Activated T-cell treated with anti-CD3 and anti-CD28 coated beads, Interleukin-2, amount 50 U/mL, for 4 hours (primary cell): ENCODE measurements at regions not wholly inside any gene's neighbourhood (a gene's known extent, or its start where the extent isn't known, plus 50 kb on each side); places are given as distances from the start of the nearest gene placed in this dataset.

Source experiments
- ATAC-seq, 2 donors: fragments of 200-7000 bp; cut with Tn5 transposase; one replicate each; pipeline ENCODE4 v1.10.0; 2021
- DNase-seq: peaks from one replicate; pipeline ENCODE4 v3.0.0-alpha.2; 2020
- H3K27me3 Mint-ChIP-seq: one replicate; pipeline ENCODE4 v1.8.0; 2021; ENCODE audit warnings: low read depth, mixed read lengths
- H3K36me3 Mint-ChIP-seq: one replicate; pipeline ENCODE4 v1.8.0; 2022; ENCODE audit warnings: mixed read lengths; ENCODE audit not compliant: insufficient read depth
- H3K4me1 Mint-ChIP-seq: one replicate; pipeline ENCODE4 v1.8.0; 2021; ENCODE audit warnings: low read depth, mixed read lengths
- H3K4me3 Mint-ChIP-seq: one replicate; pipeline ENCODE4 v1.8.0; 2021; ENCODE audit warnings: mild to moderate bottlenecking, moderate library complexity, mixed read lengths
- H3K9me3 Mint-ChIP-seq: one replicate; pipeline ENCODE4 v1.8.0; 2021; ENCODE audit warnings: mixed read lengths

- ATAC-seq (no peak), DNase-seq (no peak)
- Mint-ChIP-seq H3K27me3 (peaks cover 2% of the 10 kb centered on the region), H3K4me3 (no peak overlapping the region), H3K9me3 (peaks cover 20% of the 10 kb centered on the region), H3K4me1 (no peaks in the 10 kb centered on the region), H3K36me3 (no peaks in the 10 kb centered on the region)
Measured at GRCh38 chr10:125363791-125364190, 203.4 kb upstream of the CTBP2 start.

GRCh38 chr10:125362950-125363349 lies 202.6 kb upstream of the CTBP2 start:
- no peak for DNase-seq
- Mint-ChIP-seq H3K4me1 (no peaks in the 10 kb centered on the region), H3K4me3 (no peak overlapping the region)

DNA sequence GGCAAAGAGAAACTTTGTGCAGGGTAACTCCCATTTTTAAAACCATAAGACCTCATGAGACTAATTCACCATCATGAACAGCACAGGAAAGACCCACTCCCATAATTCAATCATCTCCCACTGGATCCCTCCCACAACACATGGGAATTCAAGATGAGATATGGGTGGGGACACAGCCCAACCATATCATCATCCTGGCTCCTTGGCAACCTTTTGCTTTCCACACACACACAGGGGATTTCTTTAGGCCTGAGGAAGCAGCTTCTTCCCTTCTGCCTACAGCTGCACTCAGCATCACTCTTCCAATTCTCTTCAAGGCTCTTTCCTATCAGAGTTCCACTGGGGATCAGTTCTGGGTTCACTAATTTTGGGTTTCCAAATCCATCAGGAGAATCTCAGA lies 199.0 kb upstream of the CTBP2 start:
- Mint-ChIP-seq H3K4me1 (no peaks in the 10 kb centered on the region), H3K4me3 (no peak overlapping the region), H3K27me3 (peaks cover 2% of the 10 kb centered on the region), H3K36me3 (no peaks in the 10 kb centered on the region), H3K9me3 (peaks cover 11% of the 10 kb centered on the region)
- ATAC-seq: no peak
- DNase-seq: no peak

More at GRCh38 chr10:125362950-125363349, 202.6 kb upstream of the CTBP2 start:
- H3K27me3 Mint-ChIP-seq: peaks cover 2% of the 10 kb centered on the region
- no peaks in the 10 kb centered on the region for H3K36me3 Mint-ChIP-seq
- ATAC-seq: no peak
- peaks cover 20% of the 10 kb centered on the region for H3K9me3 Mint-ChIP-seq

DNA sequence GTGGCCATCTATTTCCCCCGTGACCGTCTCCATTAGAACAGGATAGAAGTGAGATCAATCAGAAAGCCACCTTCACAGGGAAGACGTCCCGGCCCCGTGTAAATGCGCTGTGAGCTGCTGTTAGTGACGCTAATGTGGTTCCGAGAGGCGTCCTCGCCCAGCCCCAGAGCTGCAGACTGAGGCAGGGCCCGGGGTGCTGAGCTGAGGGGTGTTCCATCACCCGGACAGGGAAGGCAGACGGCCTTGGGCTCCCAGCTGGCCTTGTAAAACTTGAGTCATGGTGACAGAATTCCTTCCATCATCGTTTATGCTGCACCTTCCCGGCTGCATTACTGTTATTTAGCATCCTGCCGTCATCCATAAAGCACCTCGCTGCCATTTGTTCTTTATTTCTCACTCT lies 195.3 kb upstream of the CTBP2 start:
- Mint-ChIP-seq H3K4me1 (no peaks in the 10 kb centered on the region), H3K9me3 (no peaks in the 10 kb centered on the region), H3K27me3 (peaks cover 2% of the 10 kb centered on the region), H3K36me3 (no peaks in the 10 kb centered on the region), H3K4me3 (no peak overlapping the region)
- ATAC-seq (no peak), DNase-seq (no peak)

- DNase-seq (no peak), ATAC-seq (no peak)
- Mint-ChIP-seq H3K36me3 (no peaks in the 10 kb centered on the region), H3K4me1 (no peaks in the 10 kb centered on the region), H3K27me3 (peaks cover 5% of the 10 kb centered on the region), H3K9me3 (peaks cover 3% of the 10 kb centered on the region), H3K4me3 (no peak overlapping the region)
Measured at GRCh38 chr10:125350519-125350918, 190.2 kb upstream of the CTBP2 start.

- H3K4me3 Mint-ChIP-seq: no peak overlapping the region
- peaks cover 8% of the 10 kb centered on the region for H3K27me3 Mint-ChIP-seq
- no peak for ATAC-seq
- peaks cover 3% of the 10 kb centered on the region for H3K9me3 Mint-ChIP-seq
- no peak for DNase-seq
- no peaks in the 10 kb centered on the region for H3K4me1 Mint-ChIP-seq
- no peaks in the 10 kb centered on the region for H3K36me3 Mint-ChIP-seq
Measured at GRCh38 chr10:125348536-125348935, 188.2 kb upstream of the CTBP2 start.

DNA sequence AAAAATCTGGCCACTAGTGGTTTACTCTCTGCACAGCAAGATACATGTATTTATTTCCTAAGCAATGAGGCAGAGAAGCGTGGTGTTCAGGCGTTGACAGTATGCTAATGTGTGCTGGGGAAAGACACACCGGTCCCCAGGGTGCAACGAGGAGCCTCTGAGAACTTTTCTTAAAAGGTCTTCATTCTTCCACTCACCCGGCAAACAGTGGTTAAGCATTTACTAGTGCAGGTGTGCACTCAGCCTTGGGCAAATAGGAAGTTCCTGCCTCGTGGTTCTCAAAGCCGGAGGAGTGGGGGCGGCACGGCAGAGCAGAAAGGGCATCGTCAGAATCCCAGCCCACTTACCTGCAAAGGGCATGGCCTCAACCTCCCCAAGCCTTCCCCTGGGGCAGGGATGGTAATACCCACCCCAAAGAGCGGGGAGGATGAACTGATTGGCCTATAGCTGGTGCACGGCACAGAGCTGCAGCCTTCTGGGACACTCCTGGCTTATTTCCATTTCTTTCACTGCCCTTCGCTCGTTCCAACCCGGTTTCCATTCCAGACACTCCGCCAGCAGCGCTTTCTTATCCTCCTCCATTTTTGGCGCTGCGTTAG lies 184.3 kb upstream of the CTBP2 start:
- H3K4me3 Mint-ChIP-seq: no peak overlapping the region
- no peak for DNase-seq
- H3K27me3 Mint-ChIP-seq: peaks cover 8% of the 10 kb centered on the region
- H3K4me1 Mint-ChIP-seq: no peaks in the 10 kb centered on the region
- no peak for ATAC-seq
- H3K9me3 Mint-ChIP-seq: peaks cover 3% of the 10 kb centered on the region
- no peaks in the 10 kb centered on the region for H3K36me3 Mint-ChIP-seq

DNA sequence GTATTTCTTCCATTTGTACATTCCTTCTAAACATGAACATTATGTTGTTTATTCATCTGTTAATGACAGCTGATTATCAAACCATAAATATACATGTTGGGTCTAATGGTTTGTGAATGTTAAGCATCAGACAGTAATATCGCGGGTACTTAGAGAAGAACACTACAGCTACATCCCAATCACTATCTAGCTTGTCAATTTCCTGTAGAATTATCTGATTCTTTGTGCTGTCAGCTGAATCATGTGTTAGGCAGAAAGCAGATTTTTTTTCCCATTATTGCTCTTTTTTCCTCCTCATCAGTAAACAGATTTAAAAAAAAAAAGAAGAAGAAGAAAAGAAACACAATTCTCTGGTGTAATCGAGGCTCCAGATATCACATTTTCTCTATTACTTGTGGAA lies 183.6 kb upstream of the CTBP2 start:
- DNase-seq (no peak), ATAC-seq (no peak)
- Mint-ChIP-seq H3K4me3 (no peak overlapping the region), H3K4me1 (no peaks in the 10 kb centered on the region), H3K27me3 (peaks cover 6% of the 10 kb centered on the region), H3K9me3 (peaks cover 3% of the 10 kb centered on the region), H3K36me3 (no peaks in the 10 kb centered on the region)

GRCh38 chr10:125343118-125343925 lies 183.0 kb upstream of the CTBP2 start:
- ATAC-seq (no peak), DNase-seq (no peak)
- H3K9me3 Mint-ChIP-seq: peaks cover 3% of the 10 kb centered on the region
- H3K4me3 Mint-ChIP-seq: no peak overlapping the region
- peaks cover 3% of the 10 kb centered on the region for H3K27me3 Mint-ChIP-seq
- no peaks in the 10 kb centered on the region for H3K36me3 Mint-ChIP-seq
- no peaks in the 10 kb centered on the region for H3K4me1 Mint-ChIP-seq

DNA sequence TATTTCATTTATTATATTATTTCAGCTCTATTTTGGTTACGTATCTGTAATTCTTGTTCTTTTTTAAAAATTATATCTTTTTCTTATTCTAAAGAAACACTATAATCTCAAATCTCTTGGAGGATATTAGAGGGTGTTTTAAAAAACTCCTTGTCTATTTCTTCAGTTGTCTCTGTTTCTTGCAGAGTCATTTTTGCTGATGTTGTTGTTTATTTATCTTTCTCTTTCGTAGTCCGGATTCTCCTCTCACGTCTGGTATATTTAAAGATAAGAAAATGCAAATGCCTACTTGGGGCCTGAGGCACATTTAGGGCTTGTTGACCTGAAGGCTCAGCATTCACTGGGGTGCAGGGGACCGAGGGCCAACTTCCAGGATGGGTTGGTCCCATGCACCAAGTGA lies 181.2 kb upstream of the CTBP2 start:
- ATAC-seq: no peak
- no peaks in the 10 kb centered on the region for H3K36me3 Mint-ChIP-seq
- H3K4me1 Mint-ChIP-seq: no peaks in the 10 kb centered on the region

GRCh38 chr10:125340903-125341302 lies 180.5 kb upstream of the CTBP2 start:
- H3K36me3 Mint-ChIP-seq: no peaks in the 10 kb centered on the region
- H3K27me3 Mint-ChIP-seq: peaks cover 3% of the 10 kb centered on the region
- DNase-seq (no peak), ATAC-seq (no peak)
- H3K4me3 Mint-ChIP-seq: no peak overlapping the region
- H3K4me1 Mint-ChIP-seq: no peaks in the 10 kb centered on the region
- H3K9me3 Mint-ChIP-seq: no peaks in the 10 kb centered on the region

More for the DNA sequence above, 181.2 kb upstream of the CTBP2 start:
- Mint-ChIP-seq H3K4me3 (no peak overlapping the region), H3K27me3 (peaks cover 3% of the 10 kb centered on the region), H3K9me3 (peaks cover 3% of the 10 kb centered on the region)
- DNase-seq: no peak

DNA sequence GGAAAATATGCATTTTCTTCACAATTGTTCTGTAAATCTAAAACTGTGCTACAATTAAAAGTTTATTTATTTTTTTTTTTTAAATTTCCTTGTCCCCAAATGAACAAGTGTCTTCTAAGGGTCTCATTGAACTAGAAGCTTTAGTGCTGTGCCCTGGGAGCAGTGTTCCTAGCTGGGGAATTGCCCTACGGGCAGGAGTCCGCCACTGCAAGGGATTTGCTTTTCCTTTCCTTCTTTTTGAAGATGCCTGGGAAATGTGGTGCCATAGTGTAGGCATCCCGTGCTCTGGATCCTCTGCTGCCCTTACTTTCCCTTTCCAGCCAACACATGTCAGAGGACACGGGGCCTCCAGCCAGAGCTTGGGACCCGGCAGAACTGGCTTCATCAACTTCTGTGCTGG lies 177.1 kb upstream of the CTBP2 start:
- no peaks in the 10 kb centered on the region for H3K4me1 Mint-ChIP-seq
- no peaks in the 10 kb centered on the region for H3K36me3 Mint-ChIP-seq
- H3K4me3 Mint-ChIP-seq: no peak overlapping the region
- H3K27me3 Mint-ChIP-seq: no peaks in the 10 kb centered on the region
- no peaks in the 10 kb centered on the region for H3K9me3 Mint-ChIP-seq
- no peak for DNase-seq
- ATAC-seq: no peak

- no peaks in the 10 kb centered on the region for H3K9me3 Mint-ChIP-seq
Measured at GRCh38 chr10:125334545-125334944, 174.2 kb upstream of the CTBP2 start.

GRCh38 chr10:125333769-125334168 lies 173.4 kb upstream of the CTBP2 start:
- Mint-ChIP-seq H3K36me3 (no peaks in the 10 kb centered on the region), H3K4me3 (no peak overlapping the region), H3K4me1 (no peaks in the 10 kb centered on the region), H3K9me3 (no peaks in the 10 kb centered on the region), H3K27me3 (no peaks in the 10 kb centered on the region)
- no peak for ATAC-seq
- DNase-seq: no peak

More at GRCh38 chr10:125334545-125334944, 174.2 kb upstream of the CTBP2 start:
- no peaks in the 10 kb centered on the region for H3K4me1 Mint-ChIP-seq
- H3K36me3 Mint-ChIP-seq: no peaks in the 10 kb centered on the region
- DNase-seq (no peak), ATAC-seq (no peak)
- no peak overlapping the region for H3K4me3 Mint-ChIP-seq
- H3K27me3 Mint-ChIP-seq: no peaks in the 10 kb centered on the region

- ATAC-seq (no peak), DNase-seq (no peak)
- Mint-ChIP-seq H3K27me3 (no peaks in the 10 kb centered on the region), H3K36me3 (no peaks in the 10 kb centered on the region), H3K4me1 (no peaks in the 10 kb centered on the region), H3K9me3 (no peaks in the 10 kb centered on the region), H3K4me3 (no peak overlapping the region)
Measured at GRCh38 chr10:125333209-125333591, 172.8 kb upstream of the CTBP2 start.
